Activated naive CD8-positive, alpha-beta T cell treated with anti-CD3 and anti-CD28 coated beads, Interleukin-2, amount 50 U/mL, for 24 hours (primary cell): ENCODE measurements at regions not wholly inside any gene's neighbourhood (a gene's known extent, or its start where the extent isn't known, plus 50 kb on each side); places are given as distances from the start of the nearest gene placed in this dataset.

Experiments used
- ATAC-seq: fragments of 150-1000 bp; cut with Tn5 transposase; one replicate; pipeline ENCODE4 v1.10.0; 2021
- DNase-seq: peaks from one replicate; pipeline ENCODE4 v3.0.0; 2021
- H3K27ac Mint-ChIP-seq: one replicate; pipeline ENCODE4 v1.8.0; 2021; ENCODE audit warnings: mild to moderate bottlenecking, mixed read lengths
- H3K27me3 Mint-ChIP-seq: one replicate; pipeline ENCODE4 v1.8.0; 2021; ENCODE audit warnings: mixed read lengths
- H3K36me3 Mint-ChIP-seq: one replicate; pipeline ENCODE4 v1.8.0; 2021; ENCODE audit warnings: low read depth, mixed read lengths
- H3K4me1 Mint-ChIP-seq: one replicate; pipeline ENCODE4 v1.8.0; 2021; ENCODE audit warnings: mixed read lengths
- H3K4me3 Mint-ChIP-seq: one replicate; pipeline ENCODE4 v1.8.0; 2021; ENCODE audit warnings: mild to moderate bottlenecking, moderate library complexity, mixed read lengths
- H3K9me3 Mint-ChIP-seq: one replicate; pipeline ENCODE4 v1.8.0; 2021; ENCODE audit warnings: mixed read lengths

GRCh38 chr17:33438578-33438977 lies 145.5 kb upstream of the ASIC2 start:
- H3K4me3 Mint-ChIP-seq, result no peak overlapping the region
- no peak overlapping the region for H3K27ac Mint-ChIP-seq
- no peaks in the 10 kb centered on the region for H3K36me3 Mint-ChIP-seq
- H3K27me3 Mint-ChIP-seq, result peaks cover 6% of the 10 kb centered on the region
- H3K9me3 Mint-ChIP-seq, result peaks cover 7% of the 10 kb centered on the region
- no peaks in the 10 kb centered on the region for H3K4me1 Mint-ChIP-seq
- no peak for DNase-seq
- no peak for ATAC-seq

GRCh38 chr17:33442320-33442719 lies 149.2 kb upstream of the ASIC2 start:
- Mint-ChIP-seq H3K27ac (no peak overlapping the region), H3K27me3 (peaks cover 6% of the 10 kb centered on the region), H3K4me1 (no peaks in the 10 kb centered on the region), H3K9me3 (peaks cover 7% of the 10 kb centered on the region), H3K36me3 (no peaks in the 10 kb centered on the region), H3K4me3 (no peak overlapping the region)
- ATAC-seq (no peak), DNase-seq (no peak)

GRCh38 chr17:33444731-33445130 lies 151.6 kb upstream of the ASIC2 start:
- Mint-ChIP-seq H3K4me1 (no peaks in the 10 kb centered on the region), H3K27me3 (peaks cover 6% of the 10 kb centered on the region), H3K36me3 (no peaks in the 10 kb centered on the region), H3K9me3 (peaks cover 11% of the 10 kb centered on the region), H3K27ac (no peak overlapping the region), H3K4me3 (no peak overlapping the region)
- ATAC-seq (no peak), DNase-seq (no peak)

DNA sequence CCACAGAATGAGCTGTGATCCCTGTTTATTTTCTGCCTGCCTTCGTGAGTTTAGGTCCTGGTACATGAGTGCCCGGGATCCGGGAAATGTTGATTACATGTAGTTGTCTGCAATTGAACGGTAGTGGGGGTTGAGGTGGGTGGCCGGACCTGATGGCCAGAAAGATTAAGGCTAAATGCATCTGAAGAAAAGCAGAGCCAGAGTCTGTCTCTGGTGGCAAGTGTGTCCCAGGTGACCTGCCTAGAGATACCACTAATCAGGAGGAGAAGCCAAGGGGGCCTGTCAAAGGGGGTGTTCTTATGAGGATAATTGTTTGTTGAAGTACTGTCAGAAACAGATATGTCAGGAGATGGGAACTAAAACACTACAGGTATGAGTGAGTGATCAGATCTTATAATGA lies 154.0 kb upstream of the ASIC2 start:
- no peak overlapping the region for H3K27ac Mint-ChIP-seq

DNA sequence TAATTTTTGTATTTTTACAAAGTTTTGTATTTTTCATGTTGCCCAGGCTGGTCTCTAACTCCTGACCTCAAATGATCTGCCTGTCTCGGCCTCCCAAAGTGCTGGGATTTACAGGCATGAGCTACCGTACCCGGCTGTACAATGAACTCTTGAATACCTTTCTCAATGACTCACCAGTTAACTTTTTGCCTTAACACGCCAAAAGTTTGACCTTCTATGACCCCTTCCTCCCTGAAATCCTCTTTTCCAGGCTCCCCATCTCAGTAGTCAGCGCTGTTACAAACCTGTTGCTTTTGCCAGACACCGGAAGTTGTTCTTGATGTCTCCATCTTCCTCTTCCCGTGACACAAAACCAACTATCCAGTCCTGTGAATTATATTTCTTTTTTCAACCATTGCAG lies 158.1 kb upstream of the ASIC2 start:
- Mint-ChIP-seq H3K27me3 (peaks cover 6% of the 10 kb centered on the region), H3K36me3 (no peaks in the 10 kb centered on the region), H3K27ac (no peak overlapping the region), H3K4me1 (no peaks in the 10 kb centered on the region), H3K9me3 (peaks cover 4% of the 10 kb centered on the region), H3K4me3 (no peak overlapping the region)
- DNase-seq (no peak), ATAC-seq (no peak)

More for the DNA sequence above, 154.0 kb upstream of the ASIC2 start:
- DNase-seq (no peak), ATAC-seq (no peak)
- no peaks in the 10 kb centered on the region for H3K36me3 Mint-ChIP-seq
- H3K27me3 Mint-ChIP-seq, result peaks cover 6% of the 10 kb centered on the region
- peaks cover 11% of the 10 kb centered on the region for H3K9me3 Mint-ChIP-seq
- H3K4me3 Mint-ChIP-seq, result no peak overlapping the region
- H3K4me1 Mint-ChIP-seq, result no peaks in the 10 kb centered on the region

DNA sequence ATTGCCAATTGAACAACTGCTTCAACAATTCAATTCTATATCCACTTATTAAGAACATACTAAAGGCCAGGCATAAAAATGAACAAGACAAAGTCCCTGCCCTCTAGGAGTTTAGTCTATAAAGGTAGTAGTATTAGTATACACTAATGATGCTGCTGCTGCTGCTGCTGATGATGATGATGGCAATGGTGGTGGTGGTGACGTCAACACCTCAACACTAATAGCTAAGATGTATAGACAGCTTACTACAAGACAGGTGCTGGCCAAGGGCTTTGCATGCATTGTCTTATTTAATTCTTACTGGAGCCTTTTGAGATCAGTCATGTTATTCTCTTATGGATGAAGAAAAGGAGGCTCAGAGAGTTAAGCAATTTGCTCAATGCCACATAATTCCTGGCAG lies 164.4 kb upstream of the ASIC2 start:
- ATAC-seq, result no peak
- no peak overlapping the region for H3K27ac Mint-ChIP-seq
- no peak for DNase-seq

DNA sequence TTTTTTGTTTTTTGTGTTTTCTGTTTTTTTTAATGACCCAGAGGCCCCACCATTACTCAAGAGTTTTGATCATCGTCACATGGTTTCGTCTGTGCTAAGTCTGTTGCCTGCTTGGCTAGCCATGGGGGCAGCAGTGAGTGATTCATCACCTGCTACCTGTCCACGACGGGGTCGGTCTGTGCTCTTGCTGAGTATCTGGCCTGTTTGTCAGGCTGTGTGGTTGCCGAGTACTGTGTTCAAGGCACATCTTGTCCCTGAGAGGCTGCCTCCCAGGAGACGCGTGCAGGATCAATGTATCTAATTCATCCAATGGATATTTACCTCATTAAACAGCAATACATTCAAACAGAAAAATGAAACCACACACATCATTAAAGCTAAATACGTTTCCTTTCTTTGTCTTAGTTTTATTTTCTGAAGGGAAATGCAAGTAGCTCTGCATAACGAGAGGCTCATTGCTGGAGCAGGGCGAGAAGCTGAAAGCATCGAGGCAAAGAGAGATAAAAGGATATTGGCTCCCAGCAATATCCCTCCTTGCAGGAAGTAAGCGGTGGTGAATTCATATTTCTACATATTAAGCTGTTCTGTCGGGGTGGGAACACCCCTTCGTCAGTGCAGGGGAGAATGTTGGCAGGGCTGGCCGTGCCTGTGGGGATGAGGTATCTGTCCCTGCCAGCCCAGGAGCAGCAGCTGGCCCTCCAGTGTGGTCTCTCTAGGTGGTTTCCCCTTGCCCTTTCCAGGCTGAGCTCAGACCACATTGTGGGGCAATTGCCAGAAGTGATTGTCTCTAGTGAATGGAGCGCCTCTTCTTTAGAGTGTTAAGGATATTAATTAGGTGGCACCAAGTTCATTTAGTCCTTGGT lies 166.2 kb upstream of the ASIC2 start:
- H3K27me3 Mint-ChIP-seq, result peaks cover 11% of the 10 kb centered on the region
- no peak overlapping the region for H3K27ac Mint-ChIP-seq
- DNase-seq, result no peak

More for the DNA sequence above, 164.4 kb upstream of the ASIC2 start:
- Mint-ChIP-seq H3K36me3 (no peaks in the 10 kb centered on the region), H3K9me3 (no peaks in the 10 kb centered on the region), H3K4me3 (no peak overlapping the region), H3K27me3 (peaks cover 15% of the 10 kb centered on the region), H3K4me1 (no peaks in the 10 kb centered on the region)

DNA sequence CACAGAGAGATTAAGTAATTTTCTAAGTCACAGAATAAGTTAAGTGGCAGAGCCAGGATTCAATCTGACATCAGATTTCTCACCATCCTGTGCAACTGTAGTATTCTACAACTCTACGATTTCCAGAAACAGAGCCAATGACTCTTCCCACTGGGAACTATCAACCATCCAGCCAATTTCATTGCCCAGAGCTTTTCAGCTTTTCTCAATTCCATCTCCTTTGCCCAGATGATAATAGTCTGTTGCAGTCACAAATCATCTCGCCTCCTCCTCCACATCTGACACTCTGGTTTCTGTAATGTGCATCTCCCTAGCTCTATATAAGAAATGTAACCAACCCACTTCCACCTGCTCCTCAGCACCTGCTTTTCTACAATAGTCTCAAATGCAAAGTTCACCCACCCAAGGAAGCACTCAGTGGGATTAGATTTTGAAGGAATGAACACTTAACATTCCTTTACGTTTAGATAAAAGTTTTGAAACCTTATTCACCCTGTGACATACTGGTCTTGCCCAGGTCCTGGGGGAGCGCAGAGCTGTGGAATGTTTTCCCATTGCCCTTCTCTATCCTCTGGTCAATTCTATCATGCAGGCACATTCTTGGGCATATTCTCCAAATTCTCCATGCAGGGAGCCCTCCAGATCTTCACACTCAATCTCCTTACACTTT lies 167.8 kb upstream of the ASIC2 start:
- H3K4me1 Mint-ChIP-seq, result no peaks in the 10 kb centered on the region
- H3K27ac Mint-ChIP-seq, result no peak overlapping the region
- no peak for ATAC-seq
- peaks cover 11% of the 10 kb centered on the region for H3K27me3 Mint-ChIP-seq
- no peaks in the 10 kb centered on the region for H3K9me3 Mint-ChIP-seq
- no peak for DNase-seq
- no peak overlapping the region for H3K4me3 Mint-ChIP-seq
- H3K36me3 Mint-ChIP-seq, result no peaks in the 10 kb centered on the region

More for the DNA sequence above, 166.2 kb upstream of the ASIC2 start:
- ATAC-seq, result no peak
- no peaks in the 10 kb centered on the region for H3K36me3 Mint-ChIP-seq
- no peaks in the 10 kb centered on the region for H3K9me3 Mint-ChIP-seq
- H3K4me1 Mint-ChIP-seq, result no peaks in the 10 kb centered on the region
- H3K4me3 Mint-ChIP-seq, result no peak overlapping the region

DNA sequence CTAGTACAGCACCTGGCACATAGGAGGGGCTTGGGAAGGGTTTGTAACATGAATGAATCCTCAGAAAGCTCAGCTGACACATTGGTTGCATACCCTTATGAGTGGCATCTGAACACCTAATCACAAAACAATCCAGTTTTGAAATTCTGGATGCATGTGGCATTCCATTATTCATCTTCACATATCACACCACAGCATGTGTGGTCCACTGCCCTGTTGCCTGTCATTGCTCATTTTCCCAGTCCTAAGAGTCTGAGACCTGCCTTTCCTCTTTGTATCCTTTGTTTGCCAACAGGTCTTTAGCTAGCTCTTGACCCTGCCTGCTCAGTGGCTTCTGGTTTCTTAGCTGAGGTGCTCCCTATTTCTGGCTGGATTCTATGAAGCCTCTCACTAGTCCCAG lies 170.8 kb upstream of the ASIC2 start:
- no peak overlapping the region for H3K4me3 Mint-ChIP-seq
- DNase-seq (no peak), ATAC-seq (no peak)
- no peaks in the 10 kb centered on the region for H3K4me1 Mint-ChIP-seq
- no peak overlapping the region for H3K27ac Mint-ChIP-seq
- peaks cover 4% of the 10 kb centered on the region for H3K27me3 Mint-ChIP-seq
- no peaks in the 10 kb centered on the region for H3K9me3 Mint-ChIP-seq
- no peaks in the 10 kb centered on the region for H3K36me3 Mint-ChIP-seq

DNA sequence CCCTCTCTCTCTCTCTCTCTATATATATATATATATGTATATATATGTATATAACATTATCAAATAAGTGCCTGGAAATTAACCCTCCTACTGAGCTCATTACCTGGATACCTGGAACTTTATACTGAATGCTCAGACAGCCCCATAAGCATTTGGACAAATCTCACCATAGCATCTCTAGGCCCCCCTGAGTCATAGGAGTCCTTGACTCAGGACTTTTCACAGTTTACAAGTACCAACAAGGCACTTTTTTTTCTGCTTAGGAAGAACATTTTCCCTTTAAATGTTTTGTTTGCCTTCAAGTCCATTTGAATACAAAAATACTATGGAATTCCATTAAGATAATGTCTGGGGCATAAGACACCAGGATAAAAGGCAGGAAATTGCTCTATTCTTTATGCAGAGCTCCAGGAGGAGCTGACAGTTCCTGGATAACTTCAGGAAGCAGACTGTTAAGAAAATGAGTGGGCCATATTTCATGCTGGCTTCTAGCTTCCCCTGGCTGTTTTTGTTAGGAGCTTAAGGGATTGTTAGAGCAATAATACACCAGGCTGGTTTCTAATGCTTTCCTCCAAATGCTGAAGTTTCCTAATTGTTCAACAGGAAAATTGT lies 171.7 kb upstream of the ASIC2 start:
- H3K27ac Mint-ChIP-seq, result no peak overlapping the region
- H3K36me3 Mint-ChIP-seq, result no peaks in the 10 kb centered on the region
- no peak overlapping the region for H3K4me3 Mint-ChIP-seq
- peaks cover 2% of the 10 kb centered on the region for H3K27me3 Mint-ChIP-seq
- DNase-seq (no peak), ATAC-seq (no peak)
- H3K4me1 Mint-ChIP-seq, result no peaks in the 10 kb centered on the region
- H3K9me3 Mint-ChIP-seq, result no peaks in the 10 kb centered on the region

DNA sequence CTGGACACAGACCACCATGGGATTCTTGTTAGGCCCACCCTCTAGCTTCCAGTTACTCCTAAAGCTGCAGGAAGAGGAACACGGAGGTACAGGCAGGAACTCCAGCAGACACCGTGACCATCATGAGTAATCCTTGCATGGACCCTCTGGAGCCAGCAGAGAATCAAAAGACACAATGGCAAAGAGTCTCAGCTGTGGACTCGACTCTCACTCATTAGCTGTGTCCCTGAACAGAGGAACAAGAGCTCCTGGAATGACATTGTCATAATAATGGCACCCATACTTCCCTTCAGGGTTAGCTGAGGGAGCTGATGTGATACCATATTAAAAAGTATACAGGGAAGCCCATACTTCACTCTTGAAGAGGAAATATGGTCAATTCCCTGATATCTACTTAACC lies 176.3 kb upstream of the ASIC2 start:
- Mint-ChIP-seq H3K36me3 (no peaks in the 10 kb centered on the region), H3K27ac (no peak overlapping the region), H3K27me3 (peaks cover 3% of the 10 kb centered on the region), H3K9me3 (no peaks in the 10 kb centered on the region), H3K4me1 (no peaks in the 10 kb centered on the region), H3K4me3 (no peak overlapping the region)
- ATAC-seq (no peak), DNase-seq (no peak)

GRCh38 chr17:33469911-33470310 lies 176.8 kb upstream of the ASIC2 start:
- H3K36me3 Mint-ChIP-seq, result no peaks in the 10 kb centered on the region
- no peak overlapping the region for H3K27ac Mint-ChIP-seq
- DNase-seq, result no peak
- no peak for ATAC-seq
- H3K4me3 Mint-ChIP-seq, result no peak overlapping the region
- no peaks in the 10 kb centered on the region for H3K4me1 Mint-ChIP-seq
- H3K27me3 Mint-ChIP-seq, result peaks cover 4% of the 10 kb centered on the region
- no peaks in the 10 kb centered on the region for H3K9me3 Mint-ChIP-seq

DNA sequence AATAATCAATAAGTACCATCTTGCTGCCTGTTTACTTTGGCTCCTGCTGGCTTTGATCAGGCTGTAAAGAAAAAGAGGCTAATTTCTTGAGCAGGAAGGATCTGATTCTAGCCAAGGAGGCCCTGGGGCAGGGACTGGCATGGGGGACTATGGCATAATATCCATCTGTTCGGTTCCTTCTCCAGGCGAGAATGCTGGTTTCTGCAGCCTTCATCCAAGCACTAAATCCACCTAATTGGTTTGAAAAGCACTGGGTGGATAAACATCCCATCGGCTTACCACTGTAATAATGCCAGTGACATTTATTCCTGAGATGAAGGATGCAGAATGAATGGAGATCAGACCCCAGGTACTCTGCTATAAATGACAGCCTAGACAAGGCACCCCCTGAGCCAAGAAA lies 180.0 kb upstream of the ASIC2 start:
- H3K4me3 Mint-ChIP-seq, result no peak overlapping the region
- H3K36me3 Mint-ChIP-seq, result no peaks in the 10 kb centered on the region
- no peaks in the 10 kb centered on the region for H3K4me1 Mint-ChIP-seq
- H3K27me3 Mint-ChIP-seq, result peaks cover 5% of the 10 kb centered on the region
- no peak for ATAC-seq
- H3K9me3 Mint-ChIP-seq, result no peaks in the 10 kb centered on the region
- no peak for DNase-seq
- H3K27ac Mint-ChIP-seq, result no peak overlapping the region

GRCh38 chr17:33474789-33475188 lies 181.7 kb upstream of the ASIC2 start:
- H3K36me3 Mint-ChIP-seq, result no peaks in the 10 kb centered on the region

DNA sequence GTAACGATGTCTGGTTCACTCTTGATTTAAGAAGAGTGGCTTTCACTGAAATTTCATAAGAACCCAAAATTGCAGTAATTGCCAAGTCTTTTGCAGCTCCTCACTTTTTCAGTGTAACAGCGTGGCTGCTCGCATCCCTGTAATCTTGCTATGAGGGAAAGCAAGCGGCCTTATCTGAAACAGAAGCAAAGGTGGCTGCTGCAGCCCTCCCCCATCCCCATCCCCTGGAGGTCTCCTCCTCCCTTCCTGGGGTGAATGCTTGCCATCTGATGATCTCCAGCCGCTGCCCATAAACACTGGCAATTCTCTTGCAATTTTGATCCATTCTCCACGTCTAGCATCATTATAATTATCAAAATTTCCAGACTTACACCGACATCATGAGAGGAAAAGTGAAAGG lies 182.5 kb upstream of the ASIC2 start:
- no peaks in the 10 kb centered on the region for H3K9me3 Mint-ChIP-seq
- ATAC-seq (no peak), DNase-seq (no peak)
- peaks cover 5% of the 10 kb centered on the region for H3K27me3 Mint-ChIP-seq
- no peaks in the 10 kb centered on the region for H3K36me3 Mint-ChIP-seq
- no peaks in the 10 kb centered on the region for H3K4me1 Mint-ChIP-seq
- no peak overlapping the region for H3K4me3 Mint-ChIP-seq
- no peak overlapping the region for H3K27ac Mint-ChIP-seq

More at GRCh38 chr17:33474789-33475188, 181.7 kb upstream of the ASIC2 start:
- Mint-ChIP-seq H3K4me1 (no peaks in the 10 kb centered on the region), H3K4me3 (no peak overlapping the region), H3K9me3 (no peaks in the 10 kb centered on the region), H3K27me3 (peaks cover 5% of the 10 kb centered on the region), H3K27ac (no peak overlapping the region)
- ATAC-seq, result no peak
- DNase-seq, result no peak
